Ascending aorta (tissue), 2 donors: ENCODE measurements at regions not wholly inside any gene's neighbourhood (a gene's known extent, or its start where the extent isn't known, plus 50 kb on each side); places are given as distances from the start of the nearest gene placed in this dataset.

Source experiments
- DNase-seq, 2 donors: peaks; one replicate each; pipeline ENCODE4 v3.0.0-alpha.2; 2019; ENCODE audit warnings: low spot score in 2 of 2
- H3K27ac ChIP-seq, 2 donors: fragments of 200-600 bp; sonication (generic); one replicate each; pipeline ENCODE4 v1.5.1; 2016 to 2017; ENCODE audit warnings: mild to moderate bottlenecking in 1 of 2
- H3K27me3 ChIP-seq: fragments of 200-600 bp; sonication (generic); one replicate; pipeline ENCODE4 v1.5.1; 2017
- H3K36me3 ChIP-seq, 2 donors: fragments of 200-600 bp; sonication (generic); one replicate each; pipeline ENCODE4 v1.5.1; 2016
- H3K4me1 ChIP-seq, 2 donors: fragments of 200-600 bp; sonication (generic); one replicate each; pipeline ENCODE4 v1.5.1; 2016 to 2017; ENCODE audit warnings: mild to moderate bottlenecking in 1 of 2
- H3K4me3 ChIP-seq, 2 donors: fragments of 200-600 bp; sonication (generic); one replicate each; pipeline ENCODE4 v1.5.1; 2016 to 2017; ENCODE audit warnings: mild to moderate bottlenecking in 1 of 2
- H3K9me3 ChIP-seq, 2 donors: fragments of 200-600 bp; sonication (generic); one replicate each; pipeline ENCODE4 v1.5.1; 2016
- CTCF ChIP-seq, 3 experiments: fragments of 200-600 bp in 2 of 3; fragments of 450-650 bp in 1 of 3; sonication (generic) in 2 of 3; IDR thresholded peaks; one replicate each; pipeline ENCODE4 v1.5.1; 2016 to 2019; ENCODE audit warnings: antibody characterized with exemption in 3 of 3, mild to moderate bottlenecking in 1 of 3, moderate library complexity in 1 of 3
- intact Hi-C: fragments of 100-400 bp; cut with DNase I; formaldehyde crosslinking; loops from one replicate; pipeline ENCODE4 v1.15.1; 2023

GRCh38 chr7:9226500-9226899, 793.1 kb downstream of the NXPH1 start:
- no peaks in the 10 kb centered on the region for H3K9me3 ChIP-seq
- H3K36me3 ChIP-seq: no peaks in the 10 kb centered on the region
- no peak for TF ChIP-seq CTCF (IDR thresholded peaks at IDR 0.05)
- no peak overlapping the region for H3K27ac ChIP-seq
- no peak for DNase-seq
- no peaks in the 10 kb centered on the region for H3K27me3 ChIP-seq
- H3K4me3 ChIP-seq: no peak overlapping the region
- intact Hi-C loops: no loop called here
- H3K4me1 ChIP-seq: no peaks in the 10 kb centered on the region

- no peak for DNase-seq
- H3K36me3 ChIP-seq: no peaks in the 10 kb centered on the region
- no peak overlapping the region for H3K27ac ChIP-seq
- H3K27me3 ChIP-seq: no peaks in the 10 kb centered on the region
- H3K9me3 ChIP-seq: no peaks in the 10 kb centered on the region
- no peak for TF ChIP-seq CTCF (IDR thresholded peaks at IDR 0.05)
- intact Hi-C loops: no loop called here
- H3K4me3 ChIP-seq: no peak overlapping the region
- no peaks in the 10 kb centered on the region for H3K4me1 ChIP-seq
Observed at GRCh38 chr7:9231630-9232121, 798.3 kb downstream of the NXPH1 start.

GRCh38 chr7:9240001-9240400, 806.6 kb downstream of the NXPH1 start:
- H3K27me3 ChIP-seq: no peaks in the 10 kb centered on the region
- no peaks in the 10 kb centered on the region for H3K4me1 ChIP-seq
- no peak overlapping the region for H3K27ac ChIP-seq
- no peak for TF ChIP-seq CTCF (IDR thresholded peaks at IDR 0.05)
- intact Hi-C loops: no loop called here
- H3K9me3 ChIP-seq: no peaks in the 10 kb centered on the region
- no peaks in the 10 kb centered on the region for H3K36me3 ChIP-seq
- H3K4me3 ChIP-seq: no peak overlapping the region
- no peak for DNase-seq

GRCh38 chr7:9241826-9242225, 808.4 kb downstream of the NXPH1 start:
- Histone ChIP-seq H3K9me3 (no peaks in the 10 kb centered on the region), H3K27ac (no peak overlapping the region), H3K4me3 (no peak overlapping the region), H3K27me3 (no peaks in the 10 kb centered on the region), H3K4me1 (no peaks in the 10 kb centered on the region), H3K36me3 (no peaks in the 10 kb centered on the region)
- DNase-seq: no peak
- intact Hi-C loops: no loop called here
- TF ChIP-seq CTCF (IDR thresholded peaks at IDR 0.05): no peak

GRCh38 chr7:9242636-9243035, 809.2 kb downstream of the NXPH1 start:
- no peak for DNase-seq
- Histone ChIP-seq H3K36me3 (no peaks in the 10 kb centered on the region), H3K9me3 (no peaks in the 10 kb centered on the region), H3K4me3 (no peak overlapping the region), H3K27ac (no peak overlapping the region), H3K27me3 (no peaks in the 10 kb centered on the region), H3K4me1 (no peaks in the 10 kb centered on the region)
- TF ChIP-seq CTCF (IDR thresholded peaks at IDR 0.05): no peak
- intact Hi-C loops: no loop called here

GRCh38 chr7:9250876-9251275, 817.5 kb downstream of the NXPH1 start:
- no peak overlapping the region for H3K27ac ChIP-seq
- H3K27me3 ChIP-seq: no peaks in the 10 kb centered on the region
- H3K9me3 ChIP-seq: no peaks in the 10 kb centered on the region
- no peak for DNase-seq
- TF ChIP-seq CTCF (IDR thresholded peaks at IDR 0.05): no peak
- intact Hi-C loops: no loop called here
- H3K4me1 ChIP-seq: no peaks in the 10 kb centered on the region
- no peak overlapping the region for H3K4me3 ChIP-seq
- H3K36me3 ChIP-seq: no peaks in the 10 kb centered on the region
